Stimulated activated CD4-positive, alpha-beta T cell treated with anti-CD3 and anti-CD28 coated beads, Interleukin-12 subunit alpha, Interleukin-12 subunit beta, amount 100 ng/mL, for 24 hours (primary cell): ENCODE measurements at regions not wholly inside any gene's neighbourhood (a gene's known extent, or its start where the extent isn't known, plus 50 kb on each side); places are given as distances from the start of the nearest gene placed in this dataset.
A peak's percentile ranks its signal among the peaks of the same experiment; 100 is the strongest.
"Not testable (repeated sequence)": the region's sequence is repeated elsewhere in the genome, so short reads cannot be mapped to it uniquely, and the experiment has no call there.

Experiments
- DNase-seq, 2 experiments: peaks; one replicate each; pipeline ENCODE4 v3.0.0-alpha.2; 2020; ENCODE audit warnings: low read depth in 2 of 2

GRCh38 chrX:76996641-76997040, 450.5 kb upstream of the FGF16 start:
- no peak for DNase-seq

GRCh38 chrX:77003530-77003929, 443.7 kb upstream of the FGF16 start:
- no peak for DNase-seq

GRCh38 chrX:77003956-77004355, 443.2 kb upstream of the FGF16 start:
- peak; percentile 17 to 22 for DNase-seq

GRCh38 chrX:77009691-77010090, 437.5 kb upstream of the FGF16 start:
- no peak for DNase-seq

GRCh38 chrX:77014377-77015372, 432.5 kb upstream of the FGF16 start:
- DNase-seq = no peak

- no peak for DNase-seq
Measured at GRCh38 chrX:77017093-77017492, 430.1 kb upstream of the FGF16 start.

- DNase-seq = not testable (repeated sequence)
Measured at GRCh38 chrX:77046180-77046810, 400.9 kb upstream of the FGF16 start.

GRCh38 chrX:77060572-77060971, 386.6 kb upstream of the FGF16 start:
- DNase-seq = no peak

GRCh38 chrX:77061022-77061421, 386.2 kb upstream of the FGF16 start:
- no peak for DNase-seq

- no peak for DNase-seq
Measured at GRCh38 chrX:77061545-77061944, 385.6 kb upstream of the FGF16 start.

- DNase-seq = no peak
Measured at GRCh38 chrX:77065896-77066295, 381.3 kb upstream of the FGF16 start.

GRCh38 chrX:77070202-77070918, 376.8 kb upstream of the FGF16 start:
- no peak for DNase-seq

GRCh38 chrX:77076896-77077295, 370.3 kb upstream of the FGF16 start:
- DNase-seq = no peak

GRCh38 chrX:77081237-77081636, 366.0 kb upstream of the FGF16 start:
- DNase-seq = not testable (repeated sequence)

GRCh38 chrX:77085372-77085771, 361.8 kb upstream of the FGF16 start:
- no peak for DNase-seq

GRCh38 chrX:77087529-77088169, 359.5 kb upstream of the FGF16 start:
- no peak for DNase-seq

- DNase-seq = no peak
Measured at GRCh38 chrX:77088233-77088632, 359.0 kb upstream of the FGF16 start.

GRCh38 chrX:77114501-77114900, 332.7 kb upstream of the FGF16 start:
- no peak for DNase-seq

- no peak for DNase-seq
Measured at GRCh38 chrX:77118686-77119085, 328.5 kb upstream of the FGF16 start.

- DNase-seq = no peak
Measured at GRCh38 chrX:77119706-77120105, 327.5 kb upstream of the FGF16 start.

- not testable (repeated sequence) for DNase-seq
Measured at GRCh38 chrX:77123917-77124316, 323.3 kb upstream of the FGF16 start.

- not testable (repeated sequence) for DNase-seq
Measured at GRCh38 chrX:77127571-77127970, 319.6 kb upstream of the FGF16 start.
